ENCODE measurements at regions not wholly inside any gene's neighbourhood (a gene's known extent, or its start where the extent isn't known, plus 50 kb on each side); places are given as distances from the start of the nearest gene placed in this dataset.

DNA sequence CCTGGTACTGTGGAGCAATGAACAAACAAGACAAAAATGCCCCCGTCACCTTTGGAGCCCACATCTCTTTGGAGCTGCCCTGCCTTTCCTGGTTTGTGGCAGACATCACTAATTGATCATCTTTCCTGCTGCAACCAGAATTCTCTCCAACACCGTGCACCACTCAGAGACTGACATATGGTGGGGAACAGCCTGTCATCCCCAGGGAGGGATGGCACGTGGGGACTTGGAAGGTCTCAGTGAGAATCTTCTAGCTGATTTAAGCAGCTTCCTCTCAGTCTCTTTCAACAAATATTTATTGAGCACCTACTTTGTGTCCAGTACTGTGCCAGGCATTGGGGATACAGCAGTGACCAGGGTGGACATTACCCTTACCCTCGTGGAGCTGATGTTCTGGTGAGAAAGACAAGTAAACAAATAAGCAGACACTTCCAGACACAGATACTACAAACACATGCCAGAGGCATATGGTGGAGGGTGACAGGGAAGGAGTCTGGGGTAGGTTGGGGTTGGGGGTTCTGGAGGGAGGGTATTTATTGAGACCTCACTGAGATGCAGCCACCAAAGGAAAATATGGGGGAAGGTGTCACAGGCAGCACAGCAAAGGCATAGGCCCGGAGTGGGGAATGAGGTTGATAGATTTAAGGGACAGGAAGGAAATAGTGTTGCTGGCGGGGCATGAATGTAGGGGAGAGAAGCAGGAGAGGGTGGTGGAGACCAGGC is 82.3 kb downstream of the CEBPB start:
- TF ChIP-seq, protein P1, sequence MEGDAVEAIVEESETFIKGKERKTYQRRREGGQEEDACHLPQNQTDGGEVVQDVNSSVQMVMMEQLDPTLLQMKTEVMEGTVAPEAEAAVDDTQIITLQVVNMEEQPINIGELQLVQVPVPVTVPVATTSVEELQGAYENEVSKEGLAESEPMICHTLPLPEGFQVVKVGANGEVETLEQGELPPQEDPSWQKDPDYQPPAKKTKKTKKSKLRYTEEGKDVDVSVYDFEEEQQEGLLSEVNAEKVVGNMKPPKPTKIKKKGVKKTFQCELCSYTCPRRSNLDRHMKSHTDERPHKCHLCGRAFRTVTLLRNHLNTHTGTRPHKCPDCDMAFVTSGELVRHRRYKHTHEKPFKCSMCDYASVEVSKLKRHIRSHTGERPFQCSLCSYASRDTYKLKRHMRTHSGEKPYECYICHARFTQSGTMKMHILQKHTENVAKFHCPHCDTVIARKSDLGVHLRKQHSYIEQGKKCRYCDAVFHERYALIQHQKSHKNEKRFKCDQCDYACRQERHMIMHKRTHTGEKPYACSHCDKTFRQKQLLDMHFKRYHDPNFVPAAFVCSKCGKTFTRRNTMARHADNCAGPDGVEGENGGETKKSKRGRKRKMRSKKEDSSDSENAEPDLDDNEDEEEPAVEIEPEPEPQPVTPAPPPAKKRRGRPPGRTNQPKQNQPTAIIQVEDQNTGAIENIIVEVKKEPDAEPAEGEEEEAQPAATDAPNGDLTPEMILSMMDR (IDR thresholded peaks at IDR 0.05; ENCODE audit: low read depth, low read length, missing control alignments): no peak
- no peak for DNase-seq
- Histone ChIP-seq H3K36me3 (replicated peaks) (no peaks in the 10 kb centered on the region), H3K4me3 (ENCODE audit: low read depth, low read length) (no peak overlapping the region), H3K27me3 (replicated peaks) (no peaks in the 10 kb centered on the region), H3K27ac (no peak overlapping the region)
- in situ Hi-C loops (cut with HindIII; ENCODE audit: low pct_ligation_motif_present, low sequenced_read_pairs): no loop called here

DNA sequence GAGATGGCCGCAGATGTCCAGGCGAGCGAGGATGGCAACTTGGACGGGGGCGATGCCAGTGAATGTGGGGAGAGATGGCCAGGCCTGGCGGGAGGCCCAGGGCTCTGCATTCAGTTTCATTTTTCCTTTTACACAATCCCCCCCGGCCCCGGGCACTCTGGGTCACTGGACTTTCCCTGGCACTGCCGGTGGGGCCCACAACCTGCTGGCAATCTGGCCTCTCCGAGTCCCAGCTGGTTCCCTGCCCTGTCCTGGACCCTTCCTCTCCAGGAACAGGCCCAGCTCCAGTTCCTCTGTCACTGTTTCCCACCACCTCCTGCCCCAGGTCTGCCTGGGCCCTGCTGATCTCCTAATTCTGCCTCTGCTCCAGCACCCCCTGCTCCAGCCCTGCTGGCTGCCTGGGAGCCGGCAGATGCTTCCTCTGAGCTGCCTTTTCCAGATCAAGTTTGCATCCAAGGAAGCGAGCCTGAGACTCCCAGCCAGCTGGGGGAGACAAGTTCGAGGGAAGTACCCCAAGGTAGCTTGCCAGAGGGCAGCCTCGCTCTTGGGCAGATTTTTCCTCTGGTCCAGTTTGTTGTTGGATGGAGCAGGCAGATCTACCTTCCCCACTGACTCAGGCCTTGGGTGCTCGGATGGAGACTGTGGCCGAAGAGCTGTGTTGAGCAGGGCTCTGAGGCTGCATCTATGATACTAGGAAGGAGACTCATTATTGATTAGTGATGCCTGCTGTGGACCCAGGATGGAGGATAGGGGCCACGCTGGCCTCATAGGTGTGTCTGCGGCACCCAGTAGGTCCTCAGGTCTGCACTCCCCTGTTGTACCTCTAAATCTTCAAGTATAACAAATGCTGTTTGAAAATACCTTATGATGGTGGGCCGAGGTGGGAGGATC is 83.2 kb downstream of the CEBPB start:
- in situ Hi-C loops (cut with HindIII; ENCODE audit: low pct_ligation_motif_present, low sequenced_read_pairs): no loop called here
- DNase-seq: no peak
- Histone ChIP-seq H3K27me3 (replicated peaks) (no peaks in the 10 kb centered on the region), H3K36me3 (replicated peaks) (no peaks in the 10 kb centered on the region), H3K27ac (no peak overlapping the region), H3K4me3 (ENCODE audit: low read depth, low read length) (no peak overlapping the region)
- TF ChIP-seq, protein P1 (IDR thresholded peaks at IDR 0.05; ENCODE audit: low read depth, low read length, missing control alignments): no peak

DNA sequence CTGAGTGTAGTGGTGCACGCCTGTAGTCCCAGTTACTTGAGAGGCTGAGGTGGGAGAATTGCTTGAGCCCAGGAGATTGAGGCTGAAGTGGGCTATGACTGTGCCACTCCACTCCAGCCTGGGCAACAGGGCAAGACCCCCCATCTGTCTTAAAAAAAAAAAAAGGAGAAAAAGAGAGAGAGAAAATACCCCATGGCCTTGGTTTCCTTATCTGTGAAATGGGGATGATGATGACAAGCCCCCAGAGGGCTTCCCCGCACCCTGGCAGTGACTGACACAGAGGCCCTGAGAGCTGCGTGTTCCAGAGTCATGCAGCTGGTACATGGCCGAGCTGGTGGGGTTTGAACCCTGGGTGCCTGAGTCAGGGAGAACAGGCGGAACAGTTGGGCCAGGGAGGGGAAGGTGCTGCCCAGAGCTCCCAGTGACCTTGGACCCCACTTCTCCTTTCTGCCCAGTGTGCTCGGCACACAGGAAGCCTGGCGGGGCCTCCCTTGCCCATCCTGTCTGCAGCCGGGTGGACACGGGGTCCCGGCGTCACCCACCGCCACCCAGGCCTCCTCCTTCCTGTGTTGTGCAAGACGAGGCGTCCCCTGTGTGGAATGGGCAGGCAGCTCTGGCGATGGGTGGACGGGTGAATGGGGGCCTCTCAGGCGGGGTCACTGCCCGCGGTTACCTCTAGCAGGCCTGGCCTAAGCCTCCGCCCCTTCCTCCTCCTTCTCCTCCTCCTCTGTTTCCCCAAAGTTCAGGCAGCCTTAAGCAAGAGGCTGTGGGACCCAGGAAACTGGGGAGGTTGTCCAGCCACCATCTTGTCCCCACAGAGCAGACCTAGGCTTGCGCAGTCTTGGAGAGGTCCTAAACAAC is 84.2 kb downstream of the CEBPB start:
- no peak for DNase-seq
- no peaks in the 10 kb centered on the region for H3K36me3 ChIP-seq (replicated peaks)
- in situ Hi-C loops (cut with HindIII; ENCODE audit: low pct_ligation_motif_present, low sequenced_read_pairs): no loop called here
- no peak overlapping the region for H3K4me3 ChIP-seq (ENCODE audit: low read depth, low read length)
- H3K27ac ChIP-seq: no peak overlapping the region
- H3K27me3 ChIP-seq (replicated peaks): no peaks in the 10 kb centered on the region
- TF ChIP-seq, protein P1 (IDR thresholded peaks at IDR 0.05; ENCODE audit: low read depth, low read length, missing control alignments): no peak

DNA sequence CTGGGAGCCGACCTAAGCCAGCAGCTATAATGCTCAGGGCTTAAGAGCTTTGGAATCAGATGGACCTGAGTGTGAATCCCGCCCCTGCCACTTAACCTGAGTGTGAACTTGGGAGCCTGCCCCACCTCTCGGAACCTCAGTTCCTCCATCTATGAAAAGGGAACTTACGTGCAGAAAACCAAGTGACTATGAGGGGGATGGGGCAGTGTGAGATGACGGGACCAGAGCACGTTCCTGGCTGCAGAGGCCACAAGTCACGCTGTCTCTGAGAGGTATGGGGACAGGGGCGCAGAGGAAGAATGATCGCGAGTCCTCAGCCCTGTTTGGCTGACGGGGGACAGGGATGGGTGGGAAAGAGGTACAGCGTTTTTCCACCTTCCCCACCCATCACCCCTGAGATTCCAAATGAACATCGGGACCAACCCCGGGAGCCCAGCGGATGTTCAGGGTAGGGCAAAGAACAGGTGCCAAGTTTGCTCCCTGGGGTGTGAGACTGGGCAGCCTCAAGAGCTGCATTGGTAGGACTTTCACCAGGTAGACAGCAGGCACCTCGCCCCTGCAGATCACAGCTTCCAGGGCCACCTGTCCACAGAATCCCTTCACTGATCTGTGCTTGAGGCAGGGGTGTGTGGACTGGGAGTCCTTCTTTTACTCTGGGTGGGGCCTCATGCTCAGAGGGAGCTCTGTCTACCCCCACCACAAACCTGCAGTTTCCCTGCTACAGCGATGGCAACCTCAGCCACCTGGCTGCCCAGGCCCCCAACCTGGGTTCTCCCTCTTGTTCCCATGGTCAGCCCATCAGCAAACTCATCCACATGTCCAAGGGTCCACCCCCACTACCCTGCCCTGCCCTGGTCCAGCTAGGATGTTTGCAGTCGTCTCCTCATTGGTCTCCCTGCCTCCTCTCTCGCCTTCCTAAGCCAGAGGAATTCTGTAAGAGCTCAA is 85.8 kb downstream of the CEBPB start:
- Histone ChIP-seq H3K36me3 (replicated peaks) (no peaks in the 10 kb centered on the region), H3K27me3 (replicated peaks) (no peaks in the 10 kb centered on the region), H3K27ac (no peak overlapping the region), H3K4me3 (ENCODE audit: low read depth, low read length) (no peak overlapping the region)
- no peak for DNase-seq
- TF ChIP-seq, protein P1 (IDR thresholded peaks at IDR 0.05; ENCODE audit: low read depth, low read length, missing control alignments): no peak
- in situ Hi-C loops (cut with HindIII; ENCODE audit: low pct_ligation_motif_present, low sequenced_read_pairs): no loop called here

DNA sequence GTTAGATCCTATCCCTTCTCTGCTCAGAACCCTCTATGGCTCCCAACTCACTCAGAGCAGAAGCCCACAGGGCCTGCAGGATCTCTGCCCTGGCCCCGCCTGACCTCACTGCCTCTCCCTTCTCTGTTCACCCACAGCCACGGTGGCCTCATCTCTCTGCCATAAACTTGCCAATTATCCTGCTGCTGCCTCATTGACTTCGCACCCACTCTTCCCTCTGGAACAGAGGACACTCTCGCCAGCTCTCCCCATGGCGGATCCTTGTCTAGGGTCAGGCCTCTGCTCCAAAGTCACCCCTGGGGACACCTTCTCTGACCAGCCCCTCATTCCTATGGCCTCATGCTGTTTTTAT is 86.4 kb downstream of the CEBPB start:
- H3K36me3 ChIP-seq (replicated peaks): no peaks in the 10 kb centered on the region
- in situ Hi-C loops (cut with HindIII; ENCODE audit: low pct_ligation_motif_present, low sequenced_read_pairs): no loop called here
- no peak overlapping the region for H3K4me3 ChIP-seq (ENCODE audit: low read depth, low read length)
- H3K27me3 ChIP-seq (replicated peaks): no peaks in the 10 kb centered on the region
- TF ChIP-seq, protein P1 (IDR thresholded peaks at IDR 0.05; ENCODE audit: low read depth, low read length, missing control alignments): no peak
- H3K27ac ChIP-seq: no peak overlapping the region
- DNase-seq: no peak
